ENCODE measurements at regions not wholly inside any gene's neighbourhood (a gene's known extent, or its start where the extent isn't known, plus 50 kb on each side); places are given as distances from the start of the nearest gene placed in this dataset.

GRCh38 chr4:165678936-165679325, 194.1 kb upstream of the TLL1 start:
- no peak for DNase-seq

GRCh38 chr4:165680821-165681220, 192.2 kb upstream of the TLL1 start:
- DNase-seq, result no peak

- DNase-seq, result no peak
Measured at GRCh38 chr4:165682611-165683010, 190.4 kb upstream of the TLL1 start.

- DNase-seq, result no peak
Measured at GRCh38 chr4:165684177-165684805, 188.7 kb upstream of the TLL1 start.

- DNase-seq, result no peak
Measured at GRCh38 chr4:165686756-165687155, 186.3 kb upstream of the TLL1 start.

- DNase-seq, result no peak
Measured at GRCh38 chr4:165689159-165689558, 183.9 kb upstream of the TLL1 start.

GRCh38 chr4:165692082-165692481, 181.0 kb upstream of the TLL1 start:
- DNase-seq, result no peak

- DNase-seq, result no peak
Measured at GRCh38 chr4:165698272-165698671, 174.8 kb upstream of the TLL1 start.

GRCh38 chr4:165699055-165699454, 174.0 kb upstream of the TLL1 start:
- no peak for DNase-seq

- no peak for DNase-seq
Measured at GRCh38 chr4:165700855-165701254, 172.2 kb upstream of the TLL1 start.

- DNase-seq, result no peak
Measured at GRCh38 chr4:165707128-165707527, 165.9 kb upstream of the TLL1 start.

- no peak for DNase-seq
Measured at GRCh38 chr4:165709516-165709915, 163.5 kb upstream of the TLL1 start.

- DNase-seq, result no peak
Measured at GRCh38 chr4:165709973-165710526, 163.0 kb upstream of the TLL1 start.

GRCh38 chr4:165711436-165711835, 161.6 kb upstream of the TLL1 start:
- DNase-seq, result no peak

- DNase-seq, result no peak
Measured at GRCh38 chr4:165711912-165712311, 161.1 kb upstream of the TLL1 start.

- DNase-seq, result no peak
Measured at GRCh38 chr4:165714650-165715049, 158.4 kb upstream of the TLL1 start.

- no peak for DNase-seq
Measured at GRCh38 chr4:165715211-165715610, 157.8 kb upstream of the TLL1 start.

- DNase-seq, result no peak
Measured at GRCh38 chr4:165715989-165716388, 157.0 kb upstream of the TLL1 start.

- no peak for DNase-seq
Measured at GRCh38 chr4:165716472-165716871, 156.6 kb upstream of the TLL1 start.

- no peak for DNase-seq
Measured at GRCh38 chr4:165718660-165719059, 154.4 kb upstream of the TLL1 start.

GRCh38 chr4:165720411-165721082, 152.5 kb upstream of the TLL1 start:
- no peak for DNase-seq

GRCh38 chr4:165721815-165722214, 151.2 kb upstream of the TLL1 start:
- DNase-seq, result no peak

GRCh38 chr4:165723051-165723795, 149.8 kb upstream of the TLL1 start:
- no peak for DNase-seq

GRCh38 chr4:165724786-165725185, 148.3 kb upstream of the TLL1 start:
- no peak for DNase-seq
